Spleen (tissue), 11 donors: ENCODE measurements at regions not wholly inside any gene's neighbourhood (a gene's known extent, or its start where the extent isn't known, plus 50 kb on each side); places are given as distances from the start of the nearest gene placed in this dataset.

ENCODE experiments used
- DNase-seq: peaks from one replicate; pipeline ENCODE4 v3.0.0-alpha.2; 2020
- H3K27ac ChIP-seq, 8 donors: fragments of 200-600 bp; sonication (generic) in 7 of 8; 1 replicate in 4 of 8; 2 replicates in 4 of 8; pipeline versions ENCODE4 v1.5.0 to v1.8.0; 2016 to 2021; ENCODE audit warnings: inconsistent platforms in 4 of 8, mild to moderate bottlenecking in 4 of 8, moderate library complexity in 1 of 8
- H3K27me3 ChIP-seq, 7 donors: fragments of 200-600 bp; sonication (generic) in 6 of 7; replicated peaks in 1 of 7; 1 replicate in 4 of 7; 2 replicates in 3 of 7; pipeline versions ENCODE4 v1.5.0 to v1.8.0; 2016 to 2021; ENCODE audit warnings: inconsistent platforms in 3 of 7, mild to moderate bottlenecking in 1 of 7
- H3K36me3 ChIP-seq, 6 donors: fragments of 200-600 bp; sonication (generic) in 5 of 6; 1 replicate in 4 of 6; 2 replicates in 2 of 6; pipeline versions ENCODE4 v1.5.0 to v1.8.0; 2016 to 2021; ENCODE audit warnings: inconsistent platforms in 2 of 6
- H3K4me1 ChIP-seq, 6 donors: fragments of 200-600 bp; sonication (generic) in 5 of 6; 1 replicate in 3 of 6; 2 replicates in 3 of 6; pipeline versions ENCODE4 v1.5.0 to v1.8.0; 2016 to 2021; ENCODE audit warnings: inconsistent platforms in 3 of 6
- H3K4me3 ChIP-seq, 8 donors: fragments of 200-600 bp; sonication (generic) in 7 of 8; 1 replicate in 4 of 8; 2 replicates in 4 of 8; pipeline versions ENCODE4 v1.5.0 to v1.8.0; 2016 to 2021; ENCODE audit warnings: inconsistent platforms in 4 of 8, mild to moderate bottlenecking in 4 of 8, moderate library complexity in 2 of 8
- H3K9me3 ChIP-seq, 8 donors: fragments of 200-600 bp; sonication (generic) in 7 of 8; 1 replicate in 4 of 8; 2 replicates in 4 of 8; pipeline versions ENCODE4 v1.5.0 to v1.8.0; 2016 to 2021; ENCODE audit warnings: inconsistent platforms in 4 of 8
- POLR2A ChIP-seq, 3 donors: fragments of 450-650 bp; IDR thresholded peaks; one replicate each; pipeline ENCODE4 v1.5.1; 2017; ENCODE audit warnings: antibody characterized with exemption in 3 of 3, mild to moderate bottlenecking in 1 of 3
- POLR2AphosphoS5 ChIP-seq, 3 donors: sonication (generic); formaldehyde crosslinking; IDR thresholded peaks; one replicate each; pipeline ENCODE4 v1.5.1; 2017; ENCODE audit warnings: antibody characterized with exemption in 3 of 3
- WGBS, 5 donors: extraction: QIAGEN DNeasy Blood & Tissue Kit in 3 of 5; methylation state at CpG; one replicate each; pipeline versions ENCODE4 v1.1.5 to v1.1.7; 2013 to 2018; 5-methylcytosine and 5-hydroxymethylcytosine counted together
- intact Hi-C: fragments of 100-400 bp; cut with DNase I; formaldehyde crosslinking; loops from one replicate; pipeline ENCODE4 v1.15.0; 2023; ENCODE audit warnings: low total_unique reads
- TF ChIP-seq, protein P1 (sequence below), 11 experiments: fragments of 200-600 bp in 7 of 11; fragments of 450-650 bp in 4 of 11; sonication (generic) in 4 of 11; IDR thresholded peaks in 8 of 11; conservative IDR thresholded peaks in 3 of 11; 1 replicate in 7 of 11; 2 replicates in 4 of 11; pipeline versions ENCODE4 v1.4.0 to v1.8.0; 2016 to 2021; ENCODE audit warnings: antibody characterized with exemption in 11 of 11, inconsistent platforms in 4 of 11, mild to moderate bottlenecking in 1 of 11
- donor health status: healthy with polysubstance abuse.
- donor health status: DM: no; HTN: no; CAD: no; lungs with moderate emphysema.
- donor health status: DM: no; HTN: no; CAD: no.
- donor health status: Bipolar disorder and iron deficiency.
- donor health status: healthy.
- donor health status: DM: no; HTN: no; CAD: no.
- donor health status: DM: yes; HTN: yes; CAD: no.

DNA sequence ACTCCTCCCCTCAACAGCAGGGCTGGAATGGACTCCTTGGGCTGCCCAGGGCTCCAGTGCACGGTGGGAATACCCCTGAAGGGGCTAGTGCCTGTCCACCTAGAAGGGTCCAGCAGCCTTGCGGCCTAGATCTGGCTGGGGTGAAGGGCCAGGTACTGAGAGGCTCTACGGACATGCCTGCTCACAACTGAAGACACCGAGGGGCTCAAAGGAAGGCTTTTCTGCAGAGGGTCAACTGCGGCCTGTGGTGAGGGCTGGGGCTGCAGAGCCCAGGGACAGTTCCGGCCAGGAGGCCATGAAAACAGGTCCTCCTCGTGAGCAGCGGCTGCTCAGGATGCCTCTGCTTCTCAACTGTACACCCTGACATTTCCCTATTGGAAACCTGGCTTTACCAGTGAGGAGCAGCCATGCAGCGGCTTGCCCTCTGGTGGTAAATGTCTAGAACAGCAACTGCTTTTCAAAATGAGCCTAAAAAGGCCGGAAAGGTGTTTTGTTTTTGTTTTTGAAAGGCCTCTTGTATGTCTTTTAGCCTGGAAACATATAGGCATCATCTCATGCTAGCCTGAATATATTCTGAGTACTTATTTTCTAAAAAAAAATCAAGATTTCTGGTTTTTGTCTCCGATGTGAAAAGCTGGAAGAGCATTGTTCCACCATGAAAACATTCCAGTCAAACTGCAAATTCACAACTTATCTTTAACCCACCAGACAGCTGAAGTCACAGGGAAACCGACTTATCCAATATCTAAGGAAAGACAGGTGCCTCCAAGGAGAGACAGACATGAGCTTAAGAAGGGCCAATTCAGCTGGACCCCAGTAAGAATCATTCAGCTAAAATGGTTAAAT, 163.4 kb downstream of the KLF13 start:
- peak; percentile 81 for DNase-seq
- H3K9me3 ChIP-seq = peaks cover 0 to 30% (median 22%) of the 10 kb centered on the region in 8 donors
- intact Hi-C loops = loop anchor here (5.0 to 10.0 kb wide), 3 partner anchors 53 to 278 kb away; partner anchors contain the start of gene KLF13
- no peak overlapping the region for H3K4me3 ChIP-seq
- peaks cover 0 to under 1% (median 0%) of the 10 kb centered on the region in 7 donors for H3K27me3 ChIP-seq
- WGBS, 5 donors = 27 to 49% (median 47%) methylated on average over 8 to 12 of the region's 12 CpGs
- no peaks in the 10 kb centered on the region for H3K36me3 ChIP-seq
- no peak overlapping the region for H3K27ac ChIP-seq
- H3K4me1 ChIP-seq = peaks cover 0 to 36% (median 24%) of the 10 kb centered on the region in 6 donors
- TF ChIP-seq POLR2A (IDR thresholded peaks at IDR 0.05) (no peak), POLR2AphosphoS5 (IDR thresholded peaks at IDR 0.05) (peak in 1 of 3 donors; percentile 39)
- TF ChIP-seq, protein P1, sequence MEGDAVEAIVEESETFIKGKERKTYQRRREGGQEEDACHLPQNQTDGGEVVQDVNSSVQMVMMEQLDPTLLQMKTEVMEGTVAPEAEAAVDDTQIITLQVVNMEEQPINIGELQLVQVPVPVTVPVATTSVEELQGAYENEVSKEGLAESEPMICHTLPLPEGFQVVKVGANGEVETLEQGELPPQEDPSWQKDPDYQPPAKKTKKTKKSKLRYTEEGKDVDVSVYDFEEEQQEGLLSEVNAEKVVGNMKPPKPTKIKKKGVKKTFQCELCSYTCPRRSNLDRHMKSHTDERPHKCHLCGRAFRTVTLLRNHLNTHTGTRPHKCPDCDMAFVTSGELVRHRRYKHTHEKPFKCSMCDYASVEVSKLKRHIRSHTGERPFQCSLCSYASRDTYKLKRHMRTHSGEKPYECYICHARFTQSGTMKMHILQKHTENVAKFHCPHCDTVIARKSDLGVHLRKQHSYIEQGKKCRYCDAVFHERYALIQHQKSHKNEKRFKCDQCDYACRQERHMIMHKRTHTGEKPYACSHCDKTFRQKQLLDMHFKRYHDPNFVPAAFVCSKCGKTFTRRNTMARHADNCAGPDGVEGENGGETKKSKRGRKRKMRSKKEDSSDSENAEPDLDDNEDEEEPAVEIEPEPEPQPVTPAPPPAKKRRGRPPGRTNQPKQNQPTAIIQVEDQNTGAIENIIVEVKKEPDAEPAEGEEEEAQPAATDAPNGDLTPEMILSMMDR (IDR thresholded peaks at IDR 0.05 in 8 of 11, conservative IDR thresholded peaks at IDR 0.05 in 3 of 11) = peak; percentile 75 to 90 (median 87)

DNA sequence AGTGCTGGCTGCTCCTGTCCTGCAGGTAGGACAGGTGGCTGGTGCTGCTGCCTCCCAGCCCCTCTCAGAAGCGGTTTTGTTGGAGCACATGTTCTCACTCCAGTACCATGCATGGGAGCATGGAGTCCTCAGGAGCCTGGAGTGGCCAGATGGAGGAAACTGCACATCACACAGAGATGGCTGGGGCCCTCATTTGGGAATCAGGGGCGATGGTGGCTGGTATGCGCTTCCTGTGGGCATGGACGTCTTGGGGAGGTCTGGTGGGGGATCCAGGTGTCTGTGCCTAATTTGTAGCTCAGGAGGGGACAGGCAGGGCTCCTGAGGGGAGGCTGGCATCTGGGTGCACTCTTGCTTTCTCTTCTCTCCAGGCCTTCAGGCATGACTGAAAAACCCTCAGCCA, 168.2 kb downstream of the KLF13 start:
- Histone ChIP-seq H3K9me3 (peaks cover 0 to 30% (median 22%) of the 10 kb centered on the region in 8 donors), H3K27ac (no peak overlapping the region), H3K27me3 (no peaks in the 10 kb centered on the region), H3K36me3 (no peaks in the 10 kb centered on the region), H3K4me3 (no peak overlapping the region), H3K4me1 (peaks cover 0 to 10% (median 6%) of the 10 kb centered on the region in 6 donors)
- TF ChIP-seq POLR2AphosphoS5 (IDR thresholded peaks at IDR 0.05) = no peak
- TF ChIP-seq POLR2A (IDR thresholded peaks at IDR 0.05) = no peak
- TF ChIP-seq, protein P1 (IDR thresholded peaks at IDR 0.05 in 8 of 11, conservative IDR thresholded peaks at IDR 0.05 in 3 of 11) = no peak
- DNase-seq = no peak
- WGBS, 5 donors = 73 to 82% (median 80%) methylated on average over 4 of the region's 4 CpGs
- intact Hi-C loops = loop anchor here (5.0 to 10.0 kb wide), 2 partner anchors 170 to 282 kb away; partner anchors contain the start of gene KLF13

DNA sequence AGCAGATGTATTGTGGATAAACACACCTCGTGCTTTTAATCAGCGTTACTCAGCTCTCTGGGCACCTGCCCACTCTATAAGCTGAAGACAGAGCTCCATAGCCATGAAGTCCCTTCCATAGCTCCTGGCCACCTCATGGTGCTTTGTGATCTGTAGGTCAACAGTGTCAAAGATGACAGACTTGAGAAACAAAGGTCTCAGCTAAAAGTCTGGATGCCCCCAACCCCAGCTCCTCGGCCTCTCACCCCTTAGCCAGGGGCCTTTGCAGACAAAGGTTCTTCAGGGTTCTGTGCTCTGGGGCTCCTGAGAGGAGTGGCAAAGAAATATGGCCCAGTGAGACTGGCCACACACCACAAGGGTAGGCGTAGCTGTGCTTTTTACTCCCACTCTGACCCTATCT, 168.6 kb downstream of the KLF13 start:
- Histone ChIP-seq H3K27ac (no peak overlapping the region), H3K9me3 (peaks cover 0 to 30% (median 22%) of the 10 kb centered on the region in 8 donors), H3K4me3 (no peak overlapping the region), H3K4me1 (peaks cover 0 to 10% (median 7%) of the 10 kb centered on the region in 6 donors), H3K27me3 (no peaks in the 10 kb centered on the region), H3K36me3 (no peaks in the 10 kb centered on the region)
- intact Hi-C loops = loop anchor here (10.0 kb wide), 1 partner anchor 170 kb away; the partner anchor contains the start of gene KLF13
- TF ChIP-seq, protein P1 (IDR thresholded peaks at IDR 0.05 in 8 of 11, conservative IDR thresholded peaks at IDR 0.05 in 3 of 11) = no peak
- TF ChIP-seq POLR2A (IDR thresholded peaks at IDR 0.05) (no peak), POLR2AphosphoS5 (IDR thresholded peaks at IDR 0.05) (no peak)
- 84 to 94% (median 86%) methylated on average over 4 of the region's 4 CpGs for WGBS, 5 donors
- peak; percentile 22 for DNase-seq

DNA sequence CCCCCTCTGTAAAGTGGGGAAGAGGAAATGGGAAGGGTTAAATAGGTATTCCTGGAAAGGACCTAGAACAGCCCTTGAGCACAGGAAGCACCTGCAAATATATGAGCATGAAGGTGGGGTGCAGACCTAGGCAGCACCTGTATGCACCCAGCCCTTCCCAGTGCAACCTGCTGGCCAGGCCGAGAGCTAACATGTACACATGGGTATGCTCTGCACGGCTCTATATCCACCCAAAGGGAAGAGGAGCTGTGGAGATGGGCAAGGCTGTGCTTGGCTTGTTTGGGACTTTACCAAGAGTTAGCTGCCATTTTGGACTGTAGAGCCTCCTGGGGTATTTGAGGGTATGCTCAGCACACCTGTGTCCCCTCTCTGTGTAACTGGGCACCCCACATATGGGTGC, 171.2 kb downstream of the KLF13 start:
- no peak for TF ChIP-seq POLR2AphosphoS5 (IDR thresholded peaks at IDR 0.05)
- TF ChIP-seq POLR2A (IDR thresholded peaks at IDR 0.05) = no peak
- TF ChIP-seq, protein P1 (IDR thresholded peaks at IDR 0.05 in 8 of 11, conservative IDR thresholded peaks at IDR 0.05 in 3 of 11) = no peak
- intact Hi-C loops = loop anchor here (10.0 kb wide), 1 partner anchor 173 kb away; the partner anchor contains the start of gene KLF13
- Histone ChIP-seq H3K9me3 (peaks cover 0 to 13% (median 3%) of the 10 kb centered on the region in 8 donors), H3K27ac (no peak overlapping the region), H3K27me3 (no peaks in the 10 kb centered on the region), H3K4me1 (peaks cover 0 to 16% (median 13%) of the 10 kb centered on the region in 6 donors), H3K36me3 (no peaks in the 10 kb centered on the region), H3K4me3 (no peak overlapping the region)
- DNase-seq = no peak
- WGBS, 5 donors = 73 to 97% (median 90%) methylated on average over 2 of the region's 2 CpGs
